Activated CD4-positive, alpha-beta T cell treated with anti-CD3 and anti-CD28 coated beads, Interleukin-2, amount 10 ng/mL, durations not matched to agents 24 days and 14 days (primary cell): ENCODE measurements at regions not wholly inside any gene's neighbourhood (a gene's known extent, or its start where the extent isn't known, plus 50 kb on each side); places are given as distances from the start of the nearest gene placed in this dataset.
"Not testable (repeated sequence)": the region's sequence is repeated elsewhere in the genome, so short reads cannot be mapped to it uniquely, and the experiment has no call there.

Experiments used
- DNase-seq: peaks from one replicate; pipeline ENCODE4 v3.0.0; 2022
- H3K27ac Mint-ChIP-seq: one replicate; pipeline ENCODE4 v1.8.0; 2022; ENCODE audit warnings: mild to moderate bottlenecking, mixed read lengths
- H3K27me3 Mint-ChIP-seq: one replicate; pipeline ENCODE4 v1.8.0; 2022; ENCODE audit warnings: mixed read lengths
- H3K36me3 Mint-ChIP-seq: one replicate; pipeline ENCODE4 v1.8.0; 2022; ENCODE audit warnings: low read depth, mild to moderate bottlenecking, mixed read lengths
- H3K4me1 Mint-ChIP-seq: one replicate; pipeline ENCODE4 v1.8.0; 2021; ENCODE audit warnings: mixed read lengths
- H3K4me3 Mint-ChIP-seq: one replicate; pipeline ENCODE4 v1.8.0; 2022; ENCODE audit warnings: mild to moderate bottlenecking, moderate library complexity, mixed read lengths
- H3K9me3 Mint-ChIP-seq: one replicate; pipeline ENCODE4 v1.8.0; 2021; ENCODE audit warnings: mixed read lengths
- intact Hi-C: fragments of 100-400 bp; cut with micrococcal nuclease; formaldehyde crosslinking; loops from one replicate; pipeline ENCODE4 v1.15.1; 2023

- H3K4me3 Mint-ChIP-seq, result no peak overlapping the region
- peaks cover 3% of the 10 kb centered on the region for H3K9me3 Mint-ChIP-seq
- no peaks in the 10 kb centered on the region for H3K27me3 Mint-ChIP-seq
- no peak for DNase-seq
- no peak overlapping the region for H3K27ac Mint-ChIP-seq
- H3K36me3 Mint-ChIP-seq, result no peaks in the 10 kb centered on the region
- intact Hi-C loops, result no loop called here
- no peaks in the 10 kb centered on the region for H3K4me1 Mint-ChIP-seq
Observed at GRCh38 chr17:70320673-70321345, 151.5 kb downstream of the KCNJ2 start.

- peaks cover 3% of the 10 kb centered on the region for H3K9me3 Mint-ChIP-seq
- intact Hi-C loops, result no loop called here
- H3K36me3 Mint-ChIP-seq, result no peaks in the 10 kb centered on the region
- H3K27ac Mint-ChIP-seq, result no peak overlapping the region
- no peak for DNase-seq
- no peaks in the 10 kb centered on the region for H3K4me1 Mint-ChIP-seq
- H3K27me3 Mint-ChIP-seq, result no peaks in the 10 kb centered on the region
- H3K4me3 Mint-ChIP-seq, result no peak overlapping the region
Observed at GRCh38 chr17:70321352-70321751, 152.0 kb downstream of the KCNJ2 start.

GRCh38 chr17:70323269-70323668 lies 153.9 kb downstream of the KCNJ2 start:
- Mint-ChIP-seq H3K9me3 (peaks cover 3% of the 10 kb centered on the region), H3K27ac (no peak overlapping the region), H3K4me3 (no peak overlapping the region), H3K4me1 (no peaks in the 10 kb centered on the region), H3K27me3 (no peaks in the 10 kb centered on the region), H3K36me3 (no peaks in the 10 kb centered on the region)
- DNase-seq, result no peak
- intact Hi-C loops, result no loop called here

- no peaks in the 10 kb centered on the region for H3K27me3 Mint-ChIP-seq
- intact Hi-C loops, result no loop called here
- H3K4me3 Mint-ChIP-seq, result no peak overlapping the region
- H3K27ac Mint-ChIP-seq, result no peak overlapping the region
- no peaks in the 10 kb centered on the region for H3K4me1 Mint-ChIP-seq
- no peak for DNase-seq
- peaks cover 3% of the 10 kb centered on the region for H3K9me3 Mint-ChIP-seq
- no peaks in the 10 kb centered on the region for H3K36me3 Mint-ChIP-seq
Observed at GRCh38 chr17:70324031-70324430, 154.7 kb downstream of the KCNJ2 start.

- no peak for DNase-seq
- H3K4me3 Mint-ChIP-seq, result no peak overlapping the region
- no peak overlapping the region for H3K27ac Mint-ChIP-seq
- no peaks in the 10 kb centered on the region for H3K27me3 Mint-ChIP-seq
- H3K4me1 Mint-ChIP-seq, result no peaks in the 10 kb centered on the region
- H3K36me3 Mint-ChIP-seq, result no peaks in the 10 kb centered on the region
- peaks cover 7% of the 10 kb centered on the region for H3K9me3 Mint-ChIP-seq
- intact Hi-C loops, result no loop called here
Observed at GRCh38 chr17:70327279-70327678, 157.9 kb downstream of the KCNJ2 start.

GRCh38 chr17:70327723-70328122 lies 158.4 kb downstream of the KCNJ2 start:
- H3K27me3 Mint-ChIP-seq, result no peaks in the 10 kb centered on the region
- no peaks in the 10 kb centered on the region for H3K36me3 Mint-ChIP-seq
- intact Hi-C loops, result no loop called here
- no peaks in the 10 kb centered on the region for H3K4me1 Mint-ChIP-seq
- H3K9me3 Mint-ChIP-seq, result peaks cover 4% of the 10 kb centered on the region
- no peak overlapping the region for H3K4me3 Mint-ChIP-seq
- no peak overlapping the region for H3K27ac Mint-ChIP-seq
- no peak for DNase-seq

GRCh38 chr17:70329721-70330120 lies 160.4 kb downstream of the KCNJ2 start:
- no peak for DNase-seq
- Mint-ChIP-seq H3K4me1 (no peaks in the 10 kb centered on the region), H3K27me3 (no peaks in the 10 kb centered on the region), H3K4me3 (no peak overlapping the region), H3K9me3 (peaks cover 4% of the 10 kb centered on the region), H3K36me3 (no peaks in the 10 kb centered on the region), H3K27ac (no peak overlapping the region)
- intact Hi-C loops, result no loop called here

GRCh38 chr17:70331066-70331465 lies 161.7 kb downstream of the KCNJ2 start:
- intact Hi-C loops, H3K4me3 Mint-ChIP-seq, H3K4me1 Mint-ChIP-seq, H3K36me3 Mint-ChIP-seq, H3K27ac Mint-ChIP-seq, DNase-seq, H3K27me3 Mint-ChIP-seq, H3K9me3 Mint-ChIP-seq: not testable (repeated sequence)

GRCh38 chr17:70332356-70333210 lies 163.3 kb downstream of the KCNJ2 start:
- Mint-ChIP-seq H3K4me1 (no peaks in the 10 kb centered on the region), H3K27me3 (no peaks in the 10 kb centered on the region), H3K9me3 (peaks cover 4% of the 10 kb centered on the region), H3K27ac (no peak overlapping the region), H3K4me3 (no peak overlapping the region), H3K36me3 (no peaks in the 10 kb centered on the region)
- intact Hi-C loops, result no loop called here
- DNase-seq, result no peak

GRCh38 chr17:70336411-70336810 lies 167.1 kb downstream of the KCNJ2 start:
- intact Hi-C loops, result no loop called here
- H3K4me1 Mint-ChIP-seq, result no peaks in the 10 kb centered on the region
- H3K27ac Mint-ChIP-seq, result no peak overlapping the region
- H3K27me3 Mint-ChIP-seq, result no peaks in the 10 kb centered on the region
- no peaks in the 10 kb centered on the region for H3K36me3 Mint-ChIP-seq
- peaks cover 4% of the 10 kb centered on the region for H3K9me3 Mint-ChIP-seq
- DNase-seq, result no peak
- no peak overlapping the region for H3K4me3 Mint-ChIP-seq

GRCh38 chr17:70338946-70339354 lies 169.6 kb downstream of the KCNJ2 start:
- DNase-seq, result no peak
- H3K27me3 Mint-ChIP-seq, result no peaks in the 10 kb centered on the region
- intact Hi-C loops, result no loop called here
- no peaks in the 10 kb centered on the region for H3K36me3 Mint-ChIP-seq
- H3K27ac Mint-ChIP-seq, result no peak overlapping the region
- H3K4me1 Mint-ChIP-seq, result peaks cover 4% of the 10 kb centered on the region
- H3K9me3 Mint-ChIP-seq, result no peaks in the 10 kb centered on the region
- H3K4me3 Mint-ChIP-seq, result no peak overlapping the region

GRCh38 chr17:70343114-70343513 lies 173.8 kb downstream of the KCNJ2 start:
- peaks cover 11% of the 10 kb centered on the region for H3K4me1 Mint-ChIP-seq
- H3K9me3 Mint-ChIP-seq, result peaks cover 4% of the 10 kb centered on the region
- peak overlapping the region; percentile 4 for H3K4me3 Mint-ChIP-seq
- no peak overlapping the region for H3K27ac Mint-ChIP-seq
- DNase-seq, result no peak
- H3K36me3 Mint-ChIP-seq, result no peaks in the 10 kb centered on the region
- intact Hi-C loops, result no loop called here
- no peaks in the 10 kb centered on the region for H3K27me3 Mint-ChIP-seq

- H3K27me3 Mint-ChIP-seq, result no peaks in the 10 kb centered on the region
- no peak for DNase-seq
- intact Hi-C loops, result no loop called here
- no peaks in the 10 kb centered on the region for H3K36me3 Mint-ChIP-seq
- H3K4me1 Mint-ChIP-seq, result peaks cover 11% of the 10 kb centered on the region
- H3K27ac Mint-ChIP-seq, result peak overlapping the region; percentile 71
- H3K4me3 Mint-ChIP-seq, result peak overlapping the region; percentile 65
- H3K9me3 Mint-ChIP-seq, result peaks cover 4% of the 10 kb centered on the region
Observed at GRCh38 chr17:70344386-70345060, 175.2 kb downstream of the KCNJ2 start.

- Mint-ChIP-seq H3K9me3 (peaks cover 4% of the 10 kb centered on the region), H3K4me3 (peak overlapping the region; percentile 65), H3K27me3 (no peaks in the 10 kb centered on the region), H3K36me3 (no peaks in the 10 kb centered on the region), H3K4me1 (peaks cover 11% of the 10 kb centered on the region), H3K27ac (no peak overlapping the region)
- intact Hi-C loops, result no loop called here
- DNase-seq, result no peak
Observed at GRCh38 chr17:70345061-70345460, 175.7 kb downstream of the KCNJ2 start.
